ENCODE measurements at regions not wholly inside any gene's neighbourhood (a gene's known extent, or its start where the extent isn't known, plus 50 kb on each side); places are given as distances from the start of the nearest gene placed in this dataset.
"Not testable (repeated sequence)": the region's sequence is repeated elsewhere in the genome, so short reads cannot be mapped to it uniquely, and the experiment has no call there.

- DNase-seq: no peak
Measured at GRCh38 chrX:13955975-13956374, 73.7 kb downstream of the GEMIN8 start.

- DNase-seq: no peak
Measured at GRCh38 chrX:13955095-13955647, 74.5 kb downstream of the GEMIN8 start.

- no peak for DNase-seq
Measured at GRCh38 chrX:13952581-13952980, 77.1 kb downstream of the GEMIN8 start.

GRCh38 chrX:13946223-13946622 lies 83.5 kb downstream of the GEMIN8 start:
- DNase-seq: not testable (repeated sequence)

- not testable (repeated sequence) for DNase-seq
Measured at GRCh38 chrX:13945787-13946186, 83.9 kb downstream of the GEMIN8 start.

- no peak for DNase-seq
Measured at GRCh38 chrX:13940671-13941070, 89.0 kb downstream of the GEMIN8 start.

GRCh38 chrX:13939741-13940597 lies 89.7 kb downstream of the GEMIN8 start:
- DNase-seq: no peak

- no peak for DNase-seq
Measured at GRCh38 chrX:13938829-13939530, 90.7 kb downstream of the GEMIN8 start.

- DNase-seq: no peak
Measured at GRCh38 chrX:13938051-13938828, 91.5 kb downstream of the GEMIN8 start.

- peak; percentile 45 for DNase-seq
Measured at GRCh38 chrX:13937370-13938050, 92.2 kb downstream of the GEMIN8 start.

- no peak for DNase-seq
Measured at GRCh38 chrX:13936521-13937225, 93.0 kb downstream of the GEMIN8 start.

- DNase-seq: no peak
Measured at GRCh38 chrX:13934731-13935130, 95.0 kb downstream of the GEMIN8 start.

- DNase-seq: no peak
Measured at GRCh38 chrX:13933851-13934250, 95.8 kb downstream of the GEMIN8 start.

- DNase-seq: no peak
Measured at GRCh38 chrX:13933352-13933751, 96.3 kb downstream of the GEMIN8 start.

- no peak for DNase-seq
Measured at GRCh38 chrX:13932416-13932815, 97.3 kb downstream of the GEMIN8 start.

GRCh38 chrX:13927175-13927574 lies 102.5 kb downstream of the GEMIN8 start:
- no peak for DNase-seq

GRCh38 chrX:13923845-13924244 lies 105.8 kb downstream of the GEMIN8 start:
- no peak for DNase-seq

GRCh38 chrX:13923289-13923688 lies 106.4 kb upstream of the GPM6B start:
- no peak for DNase-seq

- DNase-seq: no peak
Measured at GRCh38 chrX:13917507-13917906, 100.6 kb upstream of the GPM6B start.

- DNase-seq: no peak
Measured at GRCh38 chrX:13911586-13911985, 94.7 kb upstream of the GPM6B start.

GRCh38 chrX:13906093-13906492 lies 89.2 kb upstream of the GPM6B start:
- DNase-seq: no peak

GRCh38 chrX:13903405-13903804 lies 86.5 kb upstream of the GPM6B start:
- no peak for DNase-seq

All from fibroblast of skin of right biceps (primary cell).